Peyer's patch (tissue), 4 donors: ENCODE measurements at regions not wholly inside any gene's neighbourhood (a gene's known extent, or its start where the extent isn't known, plus 50 kb on each side); places are given as distances from the start of the nearest gene placed in this dataset.

Source experiments
- POLR2A ChIP-seq, 2 donors: fragments of 450-650 bp; IDR thresholded peaks; one replicate each; pipeline ENCODE4 v1.5.1; 2017; ENCODE audit warnings: antibody characterized with exemption in 2 of 2, mild to moderate bottlenecking in 2 of 2, moderate library complexity in 2 of 2
- TF ChIP-seq, protein P1 (sequence below), 6 experiments: fragments of 450-650 bp in 4 of 6; fragments of 200-600 bp in 2 of 6; sonication (generic) in 1 of 6; IDR thresholded peaks; one replicate each; pipeline ENCODE4 v1.5.1; 2017 to 2019; ENCODE audit warnings: antibody characterized with exemption in 6 of 6, mild to moderate bottlenecking in 3 of 6, moderate library complexity in 1 of 6

DNA sequence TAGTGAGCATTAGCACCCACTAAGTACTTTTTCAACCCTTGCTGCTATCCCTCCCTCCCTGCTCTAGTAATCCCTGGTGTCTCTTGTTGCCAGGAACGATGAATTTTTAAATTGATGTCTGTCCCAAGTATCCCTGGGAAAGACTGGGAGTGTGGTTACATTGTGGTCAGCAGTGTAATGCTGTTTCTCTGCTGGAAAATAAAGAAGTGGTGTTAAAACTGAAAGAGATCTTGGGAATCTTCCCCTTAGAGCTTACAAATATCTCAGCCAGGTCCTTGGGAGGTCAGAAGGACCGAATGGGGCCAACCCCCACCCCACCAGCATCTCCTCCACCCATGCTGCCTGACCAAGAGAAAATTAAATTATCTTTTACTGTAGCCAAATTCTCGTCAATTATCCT is 174.5 kb upstream of the MXRA5 start:
- TF ChIP-seq, protein P1, sequence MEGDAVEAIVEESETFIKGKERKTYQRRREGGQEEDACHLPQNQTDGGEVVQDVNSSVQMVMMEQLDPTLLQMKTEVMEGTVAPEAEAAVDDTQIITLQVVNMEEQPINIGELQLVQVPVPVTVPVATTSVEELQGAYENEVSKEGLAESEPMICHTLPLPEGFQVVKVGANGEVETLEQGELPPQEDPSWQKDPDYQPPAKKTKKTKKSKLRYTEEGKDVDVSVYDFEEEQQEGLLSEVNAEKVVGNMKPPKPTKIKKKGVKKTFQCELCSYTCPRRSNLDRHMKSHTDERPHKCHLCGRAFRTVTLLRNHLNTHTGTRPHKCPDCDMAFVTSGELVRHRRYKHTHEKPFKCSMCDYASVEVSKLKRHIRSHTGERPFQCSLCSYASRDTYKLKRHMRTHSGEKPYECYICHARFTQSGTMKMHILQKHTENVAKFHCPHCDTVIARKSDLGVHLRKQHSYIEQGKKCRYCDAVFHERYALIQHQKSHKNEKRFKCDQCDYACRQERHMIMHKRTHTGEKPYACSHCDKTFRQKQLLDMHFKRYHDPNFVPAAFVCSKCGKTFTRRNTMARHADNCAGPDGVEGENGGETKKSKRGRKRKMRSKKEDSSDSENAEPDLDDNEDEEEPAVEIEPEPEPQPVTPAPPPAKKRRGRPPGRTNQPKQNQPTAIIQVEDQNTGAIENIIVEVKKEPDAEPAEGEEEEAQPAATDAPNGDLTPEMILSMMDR (IDR thresholded peaks at IDR 0.05), result no peak
- TF ChIP-seq POLR2A (IDR thresholded peaks at IDR 0.05), result no peak
